ENCODE measurements at regions not wholly inside any gene's neighbourhood (a gene's known extent, or its start where the extent isn't known, plus 50 kb on each side); places are given as distances from the start of the nearest gene placed in this dataset.

- intact Hi-C loops (cut with DNase I), result no loop called here
- Histone ChIP-seq H3K4me1 (replicated peaks in 1 of 2) (no peaks in the 10 kb centered on the region), H3K27me3 (no peaks in the 10 kb centered on the region), H3K27ac (no peak overlapping the region), H3K36me3 (replicated peaks in 1 of 2) (no peaks in the 10 kb centered on the region), H3K9me3 (replicated peaks in 1 of 3) (no peaks in the 10 kb centered on the region), H3K4me3 (no peak overlapping the region)
- 68 to 81% (median 78%) methylated on average over 3 of the region's 3 CpGs for WGBS, 4 donors
- TF ChIP-seq CTCF (IDR thresholded peaks at IDR 0.05) (no peak), POLR2A (IDR thresholded peaks at IDR 0.05) (no peak)
- no peak for DNase-seq
Observed at GRCh38 chr5:130964231-130965202, 200.5 kb downstream of the HINT1 start.

GRCh38 chr5:130963798-130964197, 201.3 kb downstream of the HINT1 start:
- Histone ChIP-seq H3K4me1 (replicated peaks in 1 of 2) (no peaks in the 10 kb centered on the region), H3K27ac (no peak overlapping the region), H3K36me3 (replicated peaks in 1 of 2) (no peaks in the 10 kb centered on the region), H3K4me3 (no peak overlapping the region), H3K9me3 (replicated peaks in 1 of 3) (no peaks in the 10 kb centered on the region), H3K27me3 (no peaks in the 10 kb centered on the region)
- 85 to 93% (median 89%) methylated on average over 1 of the region's 1 CpG for WGBS, 4 donors
- DNase-seq, result no peak
- intact Hi-C loops (cut with DNase I), result no loop called here
- no peak for TF ChIP-seq POLR2A (IDR thresholded peaks at IDR 0.05)
- no peak for TF ChIP-seq CTCF (IDR thresholded peaks at IDR 0.05)

- TF ChIP-seq POLR2A (IDR thresholded peaks at IDR 0.05), result no peak
- TF ChIP-seq CTCF (IDR thresholded peaks at IDR 0.05), result no peak
Observed at GRCh38 chr5:130957151-130957550, 207.9 kb downstream of the HINT1 start.

GRCh38 chr5:130955041-130955440, 210.0 kb downstream of the HINT1 start:
- intact Hi-C loops (cut with DNase I), result no loop called here

More at GRCh38 chr5:130957151-130957550, 207.9 kb downstream of the HINT1 start:
- Histone ChIP-seq H3K27me3 (no peaks in the 10 kb centered on the region), H3K4me1 (replicated peaks in 1 of 2) (no peaks in the 10 kb centered on the region), H3K36me3 (replicated peaks in 1 of 2) (no peaks in the 10 kb centered on the region), H3K9me3 (replicated peaks in 1 of 3) (no peaks in the 10 kb centered on the region), H3K4me3 (no peak overlapping the region), H3K27ac (no peak overlapping the region)
- intact Hi-C loops (cut with DNase I), result no loop called here
- WGBS, 4 donors, result 89 to 93% (median 90%) methylated on average over 1 of the region's 1 CpG
- DNase-seq, result no peak

More at GRCh38 chr5:130955041-130955440, 210.0 kb downstream of the HINT1 start:
- DNase-seq, result no peak
- H3K9me3 ChIP-seq (replicated peaks in 1 of 3), result no peaks in the 10 kb centered on the region
- H3K4me3 ChIP-seq, result no peak overlapping the region
- no peak for TF ChIP-seq CTCF (IDR thresholded peaks at IDR 0.05)
- TF ChIP-seq POLR2A (IDR thresholded peaks at IDR 0.05), result no peak
- no peaks in the 10 kb centered on the region for H3K36me3 ChIP-seq (replicated peaks in 1 of 2)
- no peak overlapping the region for H3K27ac ChIP-seq
- H3K27me3 ChIP-seq, result no peaks in the 10 kb centered on the region
- no peaks in the 10 kb centered on the region for H3K4me1 ChIP-seq (replicated peaks in 1 of 2)
